ENCODE measurements at regions not wholly inside any gene's neighbourhood (a gene's known extent, or its start where the extent isn't known, plus 50 kb on each side); places are given as distances from the start of the nearest gene placed in this dataset.
A peak's percentile ranks its signal among the peaks of the same experiment; 100 is the strongest.

DNA sequence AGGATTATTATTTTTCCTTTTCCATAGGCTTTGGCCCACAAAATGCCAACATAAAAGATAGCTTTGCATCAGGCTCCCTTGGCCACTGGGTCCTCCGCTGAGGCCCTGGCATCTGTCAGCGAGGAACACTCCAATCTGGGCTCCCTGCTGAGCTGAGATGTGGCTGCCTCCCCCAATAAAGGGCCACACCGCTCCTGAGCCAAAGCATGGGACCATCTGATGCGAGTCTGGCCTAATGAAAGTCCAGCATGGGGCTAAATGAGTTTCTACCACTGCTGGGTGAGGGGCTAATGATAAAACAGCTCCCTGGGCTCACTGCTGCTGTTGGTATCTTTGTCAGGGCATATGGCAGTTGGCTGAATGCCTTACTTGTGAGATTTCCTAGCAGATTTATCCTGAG, 817.5 kb upstream of the SLC35B3 start:
- TF ChIP-seq, protein P1, sequence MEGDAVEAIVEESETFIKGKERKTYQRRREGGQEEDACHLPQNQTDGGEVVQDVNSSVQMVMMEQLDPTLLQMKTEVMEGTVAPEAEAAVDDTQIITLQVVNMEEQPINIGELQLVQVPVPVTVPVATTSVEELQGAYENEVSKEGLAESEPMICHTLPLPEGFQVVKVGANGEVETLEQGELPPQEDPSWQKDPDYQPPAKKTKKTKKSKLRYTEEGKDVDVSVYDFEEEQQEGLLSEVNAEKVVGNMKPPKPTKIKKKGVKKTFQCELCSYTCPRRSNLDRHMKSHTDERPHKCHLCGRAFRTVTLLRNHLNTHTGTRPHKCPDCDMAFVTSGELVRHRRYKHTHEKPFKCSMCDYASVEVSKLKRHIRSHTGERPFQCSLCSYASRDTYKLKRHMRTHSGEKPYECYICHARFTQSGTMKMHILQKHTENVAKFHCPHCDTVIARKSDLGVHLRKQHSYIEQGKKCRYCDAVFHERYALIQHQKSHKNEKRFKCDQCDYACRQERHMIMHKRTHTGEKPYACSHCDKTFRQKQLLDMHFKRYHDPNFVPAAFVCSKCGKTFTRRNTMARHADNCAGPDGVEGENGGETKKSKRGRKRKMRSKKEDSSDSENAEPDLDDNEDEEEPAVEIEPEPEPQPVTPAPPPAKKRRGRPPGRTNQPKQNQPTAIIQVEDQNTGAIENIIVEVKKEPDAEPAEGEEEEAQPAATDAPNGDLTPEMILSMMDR (IDR thresholded peaks at IDR 0.05), result no peak
- DNase-seq (ENCODE audit: low spot score), result no peak
- H3K4me1 ChIP-seq, result no peaks in the 10 kb centered on the region
- H3K27ac ChIP-seq, result no peak overlapping the region
- no peaks in the 10 kb centered on the region for H3K9me3 ChIP-seq
- H3K27me3 ChIP-seq, result no peaks in the 10 kb centered on the region
- no peak overlapping the region for H3K4me3 ChIP-seq
- H3K36me3 ChIP-seq, result no peaks in the 10 kb centered on the region

DNA sequence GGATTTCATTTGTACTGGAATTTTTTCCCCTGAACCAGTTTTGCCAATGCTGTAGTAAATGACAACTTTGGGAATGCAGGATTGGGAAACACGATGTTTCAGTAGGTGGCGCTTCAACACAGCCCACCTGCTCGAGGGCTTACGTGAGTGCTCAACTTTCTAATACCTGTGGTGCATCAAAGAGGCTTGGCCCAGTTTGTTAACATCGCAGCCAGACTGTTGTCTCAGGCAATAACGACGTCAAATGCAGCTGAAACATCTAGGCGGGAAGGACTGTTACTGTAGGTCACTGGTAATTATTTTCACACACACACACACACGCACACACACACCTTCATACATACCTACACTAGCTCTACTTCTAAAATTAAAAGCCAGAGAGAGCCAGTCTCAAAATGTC, 815.5 kb upstream of the SLC35B3 start:
- Histone ChIP-seq H3K9me3 (no peaks in the 10 kb centered on the region), H3K36me3 (no peaks in the 10 kb centered on the region), H3K27ac (no peak overlapping the region), H3K4me3 (no peak overlapping the region), H3K27me3 (no peaks in the 10 kb centered on the region), H3K4me1 (no peaks in the 10 kb centered on the region)
- no peak for DNase-seq (ENCODE audit: low spot score)
- TF ChIP-seq, protein P1 (IDR thresholded peaks at IDR 0.05), result peak; percentile 34 to 62

DNA sequence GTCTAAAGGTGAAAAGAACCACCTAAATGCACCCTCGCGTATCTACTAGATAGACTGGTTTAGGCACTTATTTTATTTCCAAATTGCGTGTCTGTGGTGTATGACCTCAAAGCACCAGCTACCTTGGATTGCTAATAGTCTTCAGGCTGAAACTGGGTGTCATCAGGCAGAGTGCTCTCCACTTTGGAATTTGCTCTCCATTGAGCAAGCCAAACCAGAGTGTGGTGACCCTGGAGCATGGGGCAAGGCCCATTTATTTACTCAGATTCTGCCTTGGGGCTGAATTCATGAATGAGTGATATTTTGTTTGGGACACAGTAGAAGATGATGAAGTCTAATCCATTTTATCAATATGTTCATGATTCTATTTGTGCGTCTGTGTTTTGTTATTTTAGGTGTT, 812.8 kb upstream of the SLC35B3 start:
- TF ChIP-seq, protein P1 (IDR thresholded peaks at IDR 0.05), result no peak
- no peaks in the 10 kb centered on the region for H3K4me1 ChIP-seq
- H3K27ac ChIP-seq, result no peak overlapping the region
- no peaks in the 10 kb centered on the region for H3K27me3 ChIP-seq
- no peak overlapping the region for H3K4me3 ChIP-seq
- H3K36me3 ChIP-seq, result no peaks in the 10 kb centered on the region
- no peak for DNase-seq (ENCODE audit: low spot score)
- no peaks in the 10 kb centered on the region for H3K9me3 ChIP-seq

DNA sequence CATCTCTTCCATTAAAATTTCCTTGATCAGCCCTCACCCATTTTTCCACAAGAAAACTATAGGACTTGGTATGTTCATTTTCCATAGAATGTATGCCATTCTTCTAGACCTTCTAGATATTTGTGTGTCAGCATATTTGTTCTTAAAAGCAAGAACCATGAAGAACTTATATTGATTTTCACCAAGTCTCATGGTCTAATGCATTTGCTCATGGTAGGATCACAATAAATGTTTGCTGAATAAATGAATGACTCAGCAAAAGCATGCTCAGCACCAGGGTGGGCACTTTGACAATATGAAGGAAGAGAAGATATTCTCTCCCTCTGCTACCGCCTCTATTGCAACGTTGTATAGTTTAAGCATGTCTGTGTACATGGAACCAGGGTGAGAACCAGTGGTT, 805.5 kb upstream of the SLC35B3 start:
- H3K4me1 ChIP-seq, result no peaks in the 10 kb centered on the region

DNA sequence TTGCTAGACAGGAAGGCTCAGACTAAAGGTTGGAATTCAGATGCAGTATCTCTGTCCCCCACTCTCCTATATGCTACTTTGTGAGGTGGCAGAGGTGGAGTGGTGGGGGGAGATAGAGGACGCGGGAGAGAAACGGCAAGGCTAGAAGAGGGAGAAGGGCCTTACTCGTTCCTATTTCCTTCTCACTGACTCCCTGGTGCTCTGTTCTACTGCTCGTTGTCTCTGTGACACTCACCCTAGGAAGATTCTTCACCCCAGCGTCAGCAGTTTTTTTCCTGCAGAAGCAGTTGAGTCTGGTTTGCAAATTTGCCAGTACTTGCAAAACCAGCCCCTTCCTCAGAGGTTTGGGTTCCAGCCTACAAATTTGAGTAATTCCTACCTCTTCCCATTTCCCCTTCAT, 801.1 kb upstream of the SLC35B3 start:
- no peaks in the 10 kb centered on the region for H3K4me1 ChIP-seq
- no peak overlapping the region for H3K4me3 ChIP-seq
- no peaks in the 10 kb centered on the region for H3K27me3 ChIP-seq
- H3K36me3 ChIP-seq, result no peaks in the 10 kb centered on the region
- H3K27ac ChIP-seq, result no peak overlapping the region
- DNase-seq (ENCODE audit: low spot score), result no peak
- H3K9me3 ChIP-seq, result peaks cover 0 to 11% of the 10 kb centered on the region in 2 donors
- TF ChIP-seq, protein P1 (IDR thresholded peaks at IDR 0.05), result no peak

More for the DNA sequence above, 805.5 kb upstream of the SLC35B3 start:
- H3K4me3 ChIP-seq, result no peak overlapping the region
- H3K36me3 ChIP-seq, result no peaks in the 10 kb centered on the region
- DNase-seq (ENCODE audit: low spot score), result no peak
- no peaks in the 10 kb centered on the region for H3K27me3 ChIP-seq
- TF ChIP-seq, protein P1 (IDR thresholded peaks at IDR 0.05), result no peak
- no peak overlapping the region for H3K27ac ChIP-seq
- no peaks in the 10 kb centered on the region for H3K9me3 ChIP-seq

DNA sequence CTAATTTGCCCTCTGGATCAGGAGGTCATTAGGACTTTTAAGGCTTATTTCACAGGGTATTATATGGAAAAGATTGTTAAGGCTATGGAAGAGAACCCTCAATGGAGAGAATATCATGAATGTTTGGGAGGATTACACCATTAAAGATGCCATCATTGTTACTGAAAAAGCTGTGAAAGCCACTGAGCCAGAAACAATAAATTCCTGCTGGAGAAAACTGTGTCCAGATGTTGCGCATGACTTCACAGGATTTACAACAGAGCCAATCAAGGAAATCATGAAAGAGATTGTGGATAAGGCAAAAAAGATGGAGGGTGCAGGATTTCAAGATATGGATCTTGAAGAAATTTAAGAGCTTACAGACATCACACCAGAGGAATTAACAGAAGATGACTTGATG, 798.3 kb upstream of the SLC35B3 start:
- TF ChIP-seq, protein P1 (IDR thresholded peaks at IDR 0.05), result no peak
- Histone ChIP-seq H3K27ac (no peak overlapping the region), H3K9me3 (peaks cover 0 to 18% of the 10 kb centered on the region in 2 donors), H3K27me3 (no peaks in the 10 kb centered on the region), H3K4me3 (no peak overlapping the region), H3K4me1 (no peaks in the 10 kb centered on the region), H3K36me3 (no peaks in the 10 kb centered on the region)
- DNase-seq (ENCODE audit: low spot score), result no peak
